NT2/D1 (cell line): ENCODE measurements at regions not wholly inside any gene's neighbourhood (a gene's known extent, or its start where the extent isn't known, plus 50 kb on each side); places are given as distances from the start of the nearest gene placed in this dataset.

Experiments used
- SUZ12 ChIP-seq: IDR thresholded peaks from 2 replicates; pipeline ENCODE4 v1.6.1; 2011; ENCODE audit not compliant: insufficient read length, insufficient read depth; ENCODE audit errors: extremely low read depth
- YY1 ChIP-seq: IDR thresholded peaks from 2 replicates; pipeline ENCODE4 v1.6.1; 2011; ENCODE audit not compliant: insufficient read length, insufficient read depth
- ZNF274 ChIP-seq: IDR thresholded peaks from 2 replicates; pipeline ENCODE4 v1.6.1; 2011; ENCODE audit warnings: mild to moderate bottlenecking, low read depth, low read length

GRCh38 chr2:43008388-43008787, 216.0 kb upstream of the HAAO start:
- TF ChIP-seq ZNF274 (no peak), YY1 (no peak), SUZ12 (no peak)
